ENCODE measurements at regions not wholly inside any gene's neighbourhood (a gene's known extent, or its start where the extent isn't known, plus 50 kb on each side); places are given as distances from the start of the nearest gene placed in this dataset.

- Histone ChIP-seq H4K20me1 (replicated peaks in 1 of 2; ENCODE audit: control insufficient read depth in 1 of 2, insufficient read depth in 2 of 2, low read length in 2 of 2) (no peaks in the 10 kb centered on the region), H2BK5ac (ENCODE audit: low read depth, low read length) (no peak overlapping the region), H3K14ac (ENCODE audit: insufficient read length) (no peak overlapping the region), H3K9me3 (ENCODE audit: insufficient read depth in 2 of 2, low read depth in 1 of 2, low read length in 1 of 2) (no peaks in the 10 kb centered on the region), H3K23ac (ENCODE audit: insufficient read length) (no peak overlapping the region), H3K18ac (ENCODE audit: extremely low read depth, low read length) (no peak overlapping the region), H3K56ac (replicated peaks; ENCODE audit: insufficient read length, low read depth, low read length) (no peak overlapping the region), H3K23me2 (ENCODE audit: low read depth, low read length) (peaks cover under 1% of the 10 kb centered on the region; the same call in 1 of the 2 replicates), H4K5ac (ENCODE audit: insufficient read length, low read depth, low read length) (no peak overlapping the region), H2BK15ac (ENCODE audit: low read length) (no peak overlapping the region), H3K79me2 (ENCODE audit: control insufficient read depth in 1 of 2, insufficient read depth in 2 of 2, low read length in 2 of 2) (no peaks in the 10 kb centered on the region), H3K4me2 (ENCODE audit: insufficient read depth in 1 of 2, low read depth in 2 of 2, low read length in 2 of 2) (no peak overlapping the region), H3K9ac (replicated peaks in 1 of 4; ENCODE audit: extremely low read depth in 1 of 4, low read depth in 3 of 4, low read length in 3 of 4) (no peak overlapping the region), H2AFZ (ENCODE audit: low read length) (no peak overlapping the region), H3K4me1 (replicated peaks in 1 of 4; ENCODE audit: control insufficient read depth in 3 of 4, insufficient read depth in 4 of 4, low read length in 3 of 4) (peaks cover 0 to 6% (median 0%) of the 10 kb centered on the region in 4 experiments; a peak in 1 of 7 replicates), H3K27ac (ENCODE audit: low read depth, low read length) (no peak overlapping the region), H3K4ac (replicated peaks; ENCODE audit: insufficient read length, low read depth, low read length) (no peak overlapping the region), H2BK120ac (replicated peaks; ENCODE audit: low read depth, low read length) (no peak overlapping the region), H3K36me3 (ENCODE audit: control insufficient read depth in 2 of 4, insufficient read depth in 4 of 4, low read length in 3 of 4) (no peaks in the 10 kb centered on the region), H2BK12ac (ENCODE audit: low read depth, low read length) (no peak overlapping the region), H2BK20ac (ENCODE audit: low read length) (no peak overlapping the region), H3K79me1 (ENCODE audit: low read depth, low read length) (no peaks in the 10 kb centered on the region), H3K27me3 (replicated peaks in 1 of 4; ENCODE audit: control insufficient read depth in 3 of 4, extremely low read depth in 1 of 4, insufficient read depth in 3 of 4, low read length in 3 of 4) (no peaks in the 10 kb centered on the region), H2AK5ac (ENCODE audit: low read depth, low read length) (no peak overlapping the region), H4K91ac (replicated peaks; ENCODE audit: insufficient read length, low read length) (no peak overlapping the region), H3K4me3 (ENCODE audit: extremely low read depth in 1 of 4, insufficient read depth in 2 of 4, low read depth in 3 of 4, low read length in 4 of 4) (no peak overlapping the region), H4K8ac (ENCODE audit: extremely low read depth, insufficient read depth, low read length) (no peak overlapping the region)
- POLR2A ChIA-PET (ENCODE audit: partially characterized antibody): interaction anchor here (1.3 kb wide), 1 partner anchor 83 kb away, joined by 3 read pairs; no protein-coding TSS in a partner anchor
- 90% methylated on average over 7 of the region's 7 CpGs; no CpG with 5 or more reads in 1 of the 2 experiments for WGBS, 2 experiments (ENCODE audit: extremely low coverage in 1 of 2, insufficient coverage in 1 of 2, insufficient read length in 1 of 2, insufficient replicate concordance in 2 of 2, low coverage in 1 of 2, low lambda C conversion rate in 2 of 2, missing lambda C conversion rate in 1 of 2)
- FAIRE-seq: no peak
- CTCF ChIA-PET (ENCODE audit: partially characterized antibody): interaction anchor here (2.4 to 2.8 kb wide), 2 partner anchors 37 to 108 kb away, joined by 6 to 15 read pairs; no protein-coding TSS in a partner anchor
- TF ChIP-seq RBBP5 (IDR thresholded peaks at IDR 0.05; ENCODE audit: borderline replicate concordance, low read depth, low read length): no peak
- TF ChIP-seq TCF12 (IDR thresholded peaks at IDR 0.05; ENCODE audit: low read depth, low read length): no peak
- no peak for TF ChIP-seq KDM5A (IDR thresholded peaks at IDR 0.05; ENCODE audit: low read length)
- TF ChIP-seq CREB1 (IDR thresholded peaks at IDR 0.05): no peak
- TF ChIP-seq ATF2 (IDR thresholded peaks at IDR 0.05; ENCODE audit: low read length): no peak
- TF ChIP-seq YY1 (IDR thresholded peaks at IDR 0.05; ENCODE audit: low read depth, low read length): no peak
- TF ChIP-seq GTF2F1 (IDR thresholded peaks at IDR 0.05; ENCODE audit: borderline replicate concordance, low read depth, low read length): no peak
- TF ChIP-seq JUN (IDR thresholded peaks at IDR 0.05; ENCODE audit: low read depth, low read length): no peak
- TF ChIP-seq SIX5 (IDR thresholded peaks at IDR 0.05; ENCODE audit: low read depth, low read length): no peak
- DNase-seq (ENCODE audit: low read depth in 1 of 2, low spot score in 2 of 2): peak in 1 of 2 experiments; percentile 16
These were observed 174.0 kb downstream of the FGF18 start for GRCh38 chr5:171593401-171593800.

Data from H1 (cell line).